22Rv1 (cell line): ENCODE measurements at regions not wholly inside any gene's neighbourhood (a gene's known extent, or its start where the extent isn't known, plus 50 kb on each side); places are given as distances from the start of the nearest gene placed in this dataset.

ENCODE experiments used
- H3K27ac ChIP-seq: fragments of 450-650 bp; 2 replicates; pipeline ENCODE4 v1.5.1; 2017
- CTCF ChIP-seq: fragments of 450-650 bp; IDR thresholded peaks from 2 replicates; pipeline ENCODE4 v1.5.1; 2017; ENCODE audit warnings: mild to moderate bottlenecking
- ZFX ChIP-seq: fragments of 450-650 bp; IDR thresholded peaks from 2 replicates; pipeline ENCODE4 v1.6.1; 2017; ENCODE audit warnings: antibody characterized with exemption, borderline replicate concordance

GRCh38 chr16:63625126-63625525, 1496.7 kb downstream of the CDH11 start:
- no peak overlapping the region for H3K27ac ChIP-seq
- no peak for TF ChIP-seq CTCF
- TF ChIP-seq ZFX, result no peak

- TF ChIP-seq ZFX (no peak), CTCF (no peak)
- H3K27ac ChIP-seq, result no peak overlapping the region
Measured at GRCh38 chr16:63623551-63624039, 1498.3 kb downstream of the CDH11 start.

- no peak overlapping the region for H3K27ac ChIP-seq
- TF ChIP-seq ZFX (no peak), CTCF (no peak)
Measured at GRCh38 chr16:63618896-63619485, 1502.9 kb downstream of the CDH11 start.

GRCh38 chr16:63617990-63618763, 1503.7 kb downstream of the CDH11 start:
- TF ChIP-seq CTCF (no peak), ZFX (no peak)
- H3K27ac ChIP-seq, result peak overlapping the region; percentile 40

- H3K27ac ChIP-seq, result peak overlapping the region; percentile 40
- TF ChIP-seq ZFX (no peak), CTCF (no peak)
Measured at GRCh38 chr16:63617047-63617989, 1504.5 kb downstream of the CDH11 start.

GRCh38 chr16:63614429-63614828, 1507.4 kb downstream of the CDH11 start:
- TF ChIP-seq CTCF (no peak), ZFX (no peak)
- H3K27ac ChIP-seq, result 0 out of 2 replicates have a peak overlapping the region, but pooled peaks have one; percentile 23
